DOHH2 (cell line): ENCODE measurements at regions not wholly inside any gene's neighbourhood (a gene's known extent, or its start where the extent isn't known, plus 50 kb on each side); places are given as distances from the start of the nearest gene placed in this dataset.

Source experiments
- CTCF ChIP-seq: fragments of 200-600 bp; sonication (generic); IDR thresholded peaks from one replicate; pipeline ENCODE4 v1.5.1; 2014; ENCODE audit warnings: antibody characterized with exemption, mild to moderate bottlenecking, low read depth, low read length; ENCODE audit not compliant: poor library complexity, severe bottlenecking
- EZH2phosphoT487 ChIP-seq: fragments of 200-600 bp; sonication (generic); IDR thresholded peaks from 2 replicates; pipeline ENCODE4 v1.6.1; 2017; ENCODE audit warnings: borderline replicate concordance, mild to moderate bottlenecking, antibody characterized with exemption, low read length, moderate library complexity, mixed read lengths

- no peak for TF ChIP-seq CTCF
- TF ChIP-seq EZH2phosphoT487 = no peak
Measured at GRCh38 chr10:35933940-35934641, 292.0 kb upstream of the FZD8 start.
